CD14-positive monocyte (primary cell): ENCODE measurements at regions not wholly inside any gene's neighbourhood (a gene's known extent, or its start where the extent isn't known, plus 50 kb on each side); places are given as distances from the start of the nearest gene placed in this dataset.

ENCODE experiments used
- DNase-seq, 3 donors: peaks; one replicate each; pipeline ENCODE4 v3.0.0-alpha.2; 2011 to 2022
- H2AFZ ChIP-seq: 2 replicates; pipeline ENCODE4 v1.6.0; 2012; ENCODE audit warnings: mild to moderate bottlenecking, low read depth, low read length, inconsistent platforms; ENCODE audit not compliant: insufficient read depth, poor library complexity, severe bottlenecking
- H3K27ac ChIP-seq, 2 donors: 1 replicate in 1 of 2; 2 replicates in 1 of 2; pipeline ENCODE4 v1.5.1; 2012 to 2013; ENCODE audit warnings: low read length in 2 of 2, control low read depth in 1 of 2, inconsistent platforms in 1 of 2, low read depth in 1 of 2, mild to moderate bottlenecking in 1 of 2
- H3K27me3 ChIP-seq, 2 donors: one replicate each; pipeline versions ENCODE4 v1.6.0 to v1.6.1; 2011 to 2013; ENCODE audit warnings: low read length in 2 of 2; ENCODE audit not compliant: control insufficient read depth in 2 of 2, insufficient read depth in 2 of 2
- H3K36me3 ChIP-seq, 2 donors: replicated peaks in 1 of 2; 1 replicate in 1 of 2; 2 replicates in 1 of 2; pipeline versions ENCODE4 v1.5.1 to v1.6.1; 2012 to 2013; ENCODE audit warnings: low read length in 2 of 2, control low read depth in 1 of 2, inconsistent platforms in 1 of 2, mild to moderate bottlenecking in 1 of 2; ENCODE audit not compliant: insufficient read depth in 2 of 2, control insufficient read depth in 1 of 2
- H3K4me1 ChIP-seq, 2 donors: 1 replicate in 1 of 2; 2 replicates in 1 of 2; pipeline versions ENCODE4 v1.5.1 to v1.6.1; 2012 to 2013; ENCODE audit warnings: low read length in 2 of 2, control low read depth in 1 of 2, inconsistent platforms in 1 of 2, mild to moderate bottlenecking in 1 of 2, moderate library complexity in 1 of 2; ENCODE audit not compliant: insufficient read depth in 2 of 2, control insufficient read depth in 1 of 2
- H3K4me2 ChIP-seq: replicated peaks from 2 replicates; pipeline ENCODE3; 2012; ENCODE audit warnings: low read length, moderate library complexity, mild to moderate bottlenecking; ENCODE audit not compliant: poor library complexity, severe bottlenecking; ENCODE audit errors: extremely low read depth
- H3K4me3 ChIP-seq, 3 experiments: fragments of 200-600 bp in 1 of 3; sonication (generic) in 1 of 3; replicated peaks in 1 of 3; 1 replicate in 2 of 3; 2 replicates in 1 of 3; pipeline ENCODE4 v1.5.1; 2011 to 2013; ENCODE audit warnings: low read length in 3 of 3, mild to moderate bottlenecking in 3 of 3, control low read depth in 2 of 3, low read depth in 2 of 3, inconsistent platforms in 1 of 3, moderate library complexity in 1 of 3
- H3K79me2 ChIP-seq: 2 replicates; pipeline ENCODE4 v1.6.0; 2012; ENCODE audit warnings: mild to moderate bottlenecking, control low read depth, inconsistent platforms, low read length, moderate library complexity; ENCODE audit not compliant: insufficient read depth
- H3K9ac ChIP-seq: 2 replicates; pipeline ENCODE4 v1.6.0; 2017; ENCODE audit warnings: low read length, mild to moderate bottlenecking; ENCODE audit not compliant: insufficient read depth, poor library complexity, severe bottlenecking
- H3K9me3 ChIP-seq, 2 donors: replicated peaks in 1 of 2; 1 replicate in 1 of 2; 2 replicates in 1 of 2; pipeline versions ENCODE4 v1.5.1 to v1.6.1; 2012 to 2013; ENCODE audit warnings: low read length in 2 of 2, control low read depth in 1 of 2; ENCODE audit not compliant: control insufficient read depth in 1 of 2, insufficient read depth in 1 of 2
- H4K20me1 ChIP-seq: 2 replicates; pipeline ENCODE4 v1.6.0; 2012; ENCODE audit warnings: mild to moderate bottlenecking, low read length, control low read depth, moderate library complexity; ENCODE audit not compliant: insufficient read depth
- H3K27ac Mint-ChIP-seq, 7 donors: one replicate each; pipeline ENCODE4 v1.8.0; 2020; ENCODE audit warnings: mild to moderate bottlenecking in 7 of 7, mixed read lengths in 7 of 7, moderate library complexity in 6 of 7, inconsistent platforms in 2 of 7
- H3K27me3 Mint-ChIP-seq, 3 donors: one replicate each; pipeline ENCODE4 v1.8.0; 2021 to 2022; ENCODE audit warnings: low read depth in 3 of 3, mild to moderate bottlenecking in 3 of 3, mixed read lengths in 3 of 3, moderate library complexity in 3 of 3, inconsistent platforms in 1 of 3
- H3K36me3 Mint-ChIP-seq, 2 donors: one replicate each; pipeline ENCODE4 v1.8.0; 2020; ENCODE audit warnings: mixed read lengths in 2 of 2, inconsistent platforms in 1 of 2, mild to moderate bottlenecking in 1 of 2
- H3K4me1 Mint-ChIP-seq: one replicate; pipeline ENCODE4 v1.8.0; 2020; ENCODE audit warnings: mild to moderate bottlenecking, mixed read lengths
- H3K4me3 Mint-ChIP-seq, 2 donors: one replicate each; pipeline ENCODE4 v1.8.0; 2020; ENCODE audit warnings: mild to moderate bottlenecking in 2 of 2, mixed read lengths in 2 of 2, moderate library complexity in 1 of 2
- H3K9me3 Mint-ChIP-seq, 7 donors: one replicate each; pipeline ENCODE4 v1.8.0; 2020 to 2022; ENCODE audit warnings: mixed read lengths in 7 of 7, mild to moderate bottlenecking in 6 of 7, moderate library complexity in 6 of 7, inconsistent platforms in 2 of 7
- WGBS: methylation state at CpG from one replicate; pipeline ENCODE4 v1.1.5; 2013; ENCODE audit warnings: missing lambda C conversion rate; ENCODE audit not compliant: insufficient coverage; 5-methylcytosine and 5-hydroxymethylcytosine counted together
- intact Hi-C, 2 donors: fragments of 100-400 bp; cut with micrococcal nuclease; formaldehyde crosslinking; loops; one replicate each; pipeline versions ENCODE4 v1.15.0 to v1.15.1; 2023
- TF ChIP-seq, protein P1 (sequence below): fragments of 200-600 bp; IDR thresholded peaks from one replicate; pipeline ENCODE4 v1.8.0; 2022; ENCODE audit warnings: antibody characterized with exemption, mild to moderate bottlenecking

DNA sequence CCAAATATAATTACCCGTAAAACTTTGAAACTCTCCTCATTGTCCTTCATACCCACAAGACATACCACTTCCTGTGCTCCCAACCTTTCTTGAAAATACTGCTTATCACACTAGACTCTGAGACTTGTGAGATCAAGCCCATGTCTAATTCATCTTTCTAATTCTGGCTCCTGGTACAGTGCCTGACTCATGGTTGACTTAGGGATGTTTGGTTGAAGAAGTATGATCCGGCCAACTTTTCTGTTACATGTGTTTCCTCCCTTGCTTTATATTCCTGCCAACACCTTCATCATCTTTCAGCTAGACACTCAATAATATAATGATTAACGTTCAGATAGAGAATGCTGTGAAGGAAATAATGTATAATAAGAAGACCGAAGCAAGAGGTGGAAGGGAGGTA is 58.2 kb downstream of the MEX3B start:
- no peaks in the 10 kb centered on the region for H3K36me3 Mint-ChIP-seq
- Histone ChIP-seq H3K4me2 (no peak overlapping the region), H3K27ac (no peak overlapping the region), H4K20me1 (no peaks in the 10 kb centered on the region), H2AFZ (no peak overlapping the region), H3K36me3 (no peaks in the 10 kb centered on the region), H3K9ac (no peak overlapping the region), H3K27me3 (no peaks in the 10 kb centered on the region), H3K9me3 (peaks cover 6 to 7% of the 10 kb centered on the region in 2 donors), H3K4me3 (no peak overlapping the region), H3K4me1 (no peaks in the 10 kb centered on the region), H3K79me2 (no peaks in the 10 kb centered on the region)
- no peaks in the 10 kb centered on the region for H3K4me1 Mint-ChIP-seq
- no peak overlapping the region for H3K4me3 Mint-ChIP-seq
- TF ChIP-seq, protein P1, sequence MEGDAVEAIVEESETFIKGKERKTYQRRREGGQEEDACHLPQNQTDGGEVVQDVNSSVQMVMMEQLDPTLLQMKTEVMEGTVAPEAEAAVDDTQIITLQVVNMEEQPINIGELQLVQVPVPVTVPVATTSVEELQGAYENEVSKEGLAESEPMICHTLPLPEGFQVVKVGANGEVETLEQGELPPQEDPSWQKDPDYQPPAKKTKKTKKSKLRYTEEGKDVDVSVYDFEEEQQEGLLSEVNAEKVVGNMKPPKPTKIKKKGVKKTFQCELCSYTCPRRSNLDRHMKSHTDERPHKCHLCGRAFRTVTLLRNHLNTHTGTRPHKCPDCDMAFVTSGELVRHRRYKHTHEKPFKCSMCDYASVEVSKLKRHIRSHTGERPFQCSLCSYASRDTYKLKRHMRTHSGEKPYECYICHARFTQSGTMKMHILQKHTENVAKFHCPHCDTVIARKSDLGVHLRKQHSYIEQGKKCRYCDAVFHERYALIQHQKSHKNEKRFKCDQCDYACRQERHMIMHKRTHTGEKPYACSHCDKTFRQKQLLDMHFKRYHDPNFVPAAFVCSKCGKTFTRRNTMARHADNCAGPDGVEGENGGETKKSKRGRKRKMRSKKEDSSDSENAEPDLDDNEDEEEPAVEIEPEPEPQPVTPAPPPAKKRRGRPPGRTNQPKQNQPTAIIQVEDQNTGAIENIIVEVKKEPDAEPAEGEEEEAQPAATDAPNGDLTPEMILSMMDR: no peak
- intact Hi-C loops: no loop called here
- 87% methylated on average over 2 of the region's 4 CpGs for WGBS
- H3K9me3 Mint-ChIP-seq: peaks cover 7 to 18% (median 10%) of the 10 kb centered on the region in 7 donors
- H3K27me3 Mint-ChIP-seq: peaks cover 0 to 5% (median 2%) of the 10 kb centered on the region in 3 donors
- DNase-seq: no peak
- no peak overlapping the region for H3K27ac Mint-ChIP-seq

- Histone ChIP-seq H3K36me3 (no peaks in the 10 kb centered on the region), H3K27ac (no peak overlapping the region), H2AFZ (no peak overlapping the region), H3K4me3 (no peak overlapping the region), H3K4me1 (no peaks in the 10 kb centered on the region), H3K79me2 (no peaks in the 10 kb centered on the region), H3K9me3 (no peaks in the 10 kb centered on the region), H3K27me3 (no peaks in the 10 kb centered on the region), H4K20me1 (no peaks in the 10 kb centered on the region), H3K4me2 (no peak overlapping the region), H3K9ac (no peak overlapping the region)
- H3K4me1 Mint-ChIP-seq: no peaks in the 10 kb centered on the region
- DNase-seq: no peak
- TF ChIP-seq, protein P1: no peak
- peaks cover 0 to 2% (median 0%) of the 10 kb centered on the region in 3 donors for H3K27me3 Mint-ChIP-seq
- no peak overlapping the region for H3K4me3 Mint-ChIP-seq
- no peak overlapping the region for H3K27ac Mint-ChIP-seq
- H3K36me3 Mint-ChIP-seq: no peaks in the 10 kb centered on the region
- intact Hi-C loops: no loop called here
- WGBS: 94% methylated on average over 5 of the region's 10 CpGs
- peaks cover 4 to 7% (median 6%) of the 10 kb centered on the region in 7 donors for H3K9me3 Mint-ChIP-seq
Measured at GRCh38 chr15:81983497-81983896, 62.3 kb downstream of the MEX3B start.
